Fibroblast of villous mesenchyme (primary cell): ENCODE measurements at regions not wholly inside any gene's neighbourhood (a gene's known extent, or its start where the extent isn't known, plus 50 kb on each side); places are given as distances from the start of the nearest gene placed in this dataset.
"Not testable (repeated sequence)": the region's sequence is repeated elsewhere in the genome, so short reads cannot be mapped to it uniquely, and the experiment has no call there.

Experiments used
- DNase-seq: peaks from one replicate; pipeline ENCODE4 v3.0.0-alpha.2; 2010; ENCODE audit warnings: low read depth
- H3K4me3 ChIP-seq: 2 replicates; pipeline ENCODE4 v1.5.1; 2011; ENCODE audit warnings: low read depth, mild to moderate bottlenecking, low read length
- TF ChIP-seq, protein P1 (sequence below): IDR thresholded peaks from 2 replicates; pipeline ENCODE4 v1.5.1; 2012; ENCODE audit warnings: low read depth, mild to moderate bottlenecking, low read length; ENCODE audit not compliant: insufficient read depth

DNA sequence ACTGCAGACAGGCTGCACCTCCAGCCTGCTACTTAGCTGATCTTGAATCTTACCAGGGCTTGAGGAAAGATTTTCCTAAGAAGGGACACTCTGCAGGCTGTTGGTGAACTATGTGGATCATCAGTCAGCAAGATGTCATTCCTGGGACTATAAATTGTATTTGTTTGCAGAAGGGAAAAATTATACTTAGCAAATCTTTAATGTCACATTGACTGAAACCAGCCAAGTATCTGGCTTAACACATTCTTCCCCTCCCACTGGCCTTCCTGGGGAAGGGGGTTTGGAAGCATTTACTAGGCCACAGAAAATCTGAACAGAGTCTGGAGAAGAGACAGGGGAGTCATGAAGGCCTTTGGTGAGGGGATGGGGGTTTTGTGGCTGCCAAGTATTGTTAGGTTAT, 156.7 kb upstream of the EOLA2 start:
- peak; percentile 28 for DNase-seq
- TF ChIP-seq, protein P1, sequence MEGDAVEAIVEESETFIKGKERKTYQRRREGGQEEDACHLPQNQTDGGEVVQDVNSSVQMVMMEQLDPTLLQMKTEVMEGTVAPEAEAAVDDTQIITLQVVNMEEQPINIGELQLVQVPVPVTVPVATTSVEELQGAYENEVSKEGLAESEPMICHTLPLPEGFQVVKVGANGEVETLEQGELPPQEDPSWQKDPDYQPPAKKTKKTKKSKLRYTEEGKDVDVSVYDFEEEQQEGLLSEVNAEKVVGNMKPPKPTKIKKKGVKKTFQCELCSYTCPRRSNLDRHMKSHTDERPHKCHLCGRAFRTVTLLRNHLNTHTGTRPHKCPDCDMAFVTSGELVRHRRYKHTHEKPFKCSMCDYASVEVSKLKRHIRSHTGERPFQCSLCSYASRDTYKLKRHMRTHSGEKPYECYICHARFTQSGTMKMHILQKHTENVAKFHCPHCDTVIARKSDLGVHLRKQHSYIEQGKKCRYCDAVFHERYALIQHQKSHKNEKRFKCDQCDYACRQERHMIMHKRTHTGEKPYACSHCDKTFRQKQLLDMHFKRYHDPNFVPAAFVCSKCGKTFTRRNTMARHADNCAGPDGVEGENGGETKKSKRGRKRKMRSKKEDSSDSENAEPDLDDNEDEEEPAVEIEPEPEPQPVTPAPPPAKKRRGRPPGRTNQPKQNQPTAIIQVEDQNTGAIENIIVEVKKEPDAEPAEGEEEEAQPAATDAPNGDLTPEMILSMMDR, result no peak

DNA sequence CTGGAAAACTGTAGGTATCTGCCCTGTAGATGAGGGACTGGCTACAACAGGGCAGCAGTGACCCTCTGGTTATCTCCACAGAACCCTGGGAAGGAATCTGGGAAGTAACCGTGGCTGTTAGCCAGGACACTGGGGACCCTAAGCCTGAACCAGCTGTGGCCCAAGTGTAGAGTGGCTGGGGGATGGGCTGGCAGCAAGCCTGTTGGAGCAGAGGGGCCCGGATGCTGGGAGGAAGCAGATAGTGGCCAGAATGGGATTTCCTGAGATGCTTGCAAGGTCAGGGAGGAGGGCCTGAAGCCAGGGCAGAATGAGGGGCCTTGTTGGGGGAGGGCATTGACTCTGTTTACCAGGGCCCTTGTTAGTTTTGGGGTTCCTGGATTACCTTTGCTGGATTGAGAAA, 161.0 kb upstream of the EOLA2 start:
- DNase-seq, result no peak
- TF ChIP-seq, protein P1, result no peak
- H3K4me3 ChIP-seq, result no peak overlapping the region

More for the DNA sequence above, 156.7 kb upstream of the EOLA2 start:
- no peak overlapping the region for H3K4me3 ChIP-seq

DNA sequence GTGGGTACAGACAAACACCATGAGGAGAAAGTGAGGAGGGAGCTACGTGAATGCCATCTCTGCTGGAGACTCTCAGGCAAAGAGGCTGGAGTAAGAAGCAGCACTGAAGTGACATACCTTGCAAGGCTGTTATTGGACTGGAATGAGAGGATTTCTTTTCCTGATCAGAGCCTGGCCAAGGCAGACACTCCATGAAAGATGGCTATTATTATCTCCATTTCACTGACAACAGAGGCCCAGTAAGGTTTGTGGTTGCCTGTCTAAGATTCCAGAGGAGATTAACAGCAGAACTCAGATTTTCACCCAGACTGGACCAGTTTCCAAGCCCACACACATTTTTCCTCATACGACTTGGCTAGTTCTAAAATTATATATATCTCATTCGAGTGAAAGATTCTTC, 162.0 kb upstream of the EOLA2 start:
- TF ChIP-seq, protein P1, result no peak
- no peak for DNase-seq
- no peak overlapping the region for H3K4me3 ChIP-seq

DNA sequence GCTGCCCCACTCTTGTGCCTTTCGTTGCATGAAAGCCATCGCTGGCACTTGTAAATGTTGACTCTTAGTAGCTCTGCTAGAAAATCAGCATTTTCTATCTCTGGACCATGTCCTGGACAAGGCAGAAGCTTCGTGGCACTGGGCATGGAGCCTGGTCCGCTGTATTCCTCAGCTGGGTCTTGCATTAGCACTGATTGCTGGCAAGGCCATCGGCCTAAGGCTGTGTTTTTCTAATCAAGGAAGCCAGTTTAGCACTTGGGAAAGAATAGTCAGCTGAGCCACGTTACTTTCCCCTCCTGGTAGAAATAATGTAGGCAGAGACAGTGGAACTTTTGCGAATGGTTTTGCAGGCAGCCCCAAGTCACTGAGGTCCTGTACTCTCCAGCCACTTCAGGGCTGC, 180.2 kb upstream of the EOLA2 start:
- DNase-seq, result no peak
- TF ChIP-seq, protein P1, result no peak
- H3K4me3 ChIP-seq, result no peak overlapping the region

DNA sequence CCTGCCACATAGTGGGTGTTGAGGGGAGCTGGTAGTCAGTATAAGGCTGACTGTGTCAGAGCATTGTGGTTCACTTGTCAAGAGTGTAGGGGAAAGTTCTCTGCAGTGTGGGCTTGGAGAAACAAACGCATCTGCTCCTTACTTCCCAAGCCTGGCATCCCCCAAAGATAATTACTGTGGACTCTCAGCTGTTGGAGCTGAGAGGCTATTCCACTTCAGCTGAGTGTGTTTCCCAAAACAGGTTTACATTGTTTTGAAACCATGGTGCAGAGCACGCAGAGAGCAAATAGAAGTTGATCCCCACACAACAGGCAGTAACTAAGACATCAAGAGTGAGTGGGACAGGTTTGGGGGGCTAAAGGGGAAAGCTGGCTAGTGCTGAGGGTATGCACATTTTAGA, 181.0 kb upstream of the EOLA2 start:
- DNase-seq, result no peak
- no peak overlapping the region for H3K4me3 ChIP-seq
- TF ChIP-seq, protein P1, result no peak

DNA sequence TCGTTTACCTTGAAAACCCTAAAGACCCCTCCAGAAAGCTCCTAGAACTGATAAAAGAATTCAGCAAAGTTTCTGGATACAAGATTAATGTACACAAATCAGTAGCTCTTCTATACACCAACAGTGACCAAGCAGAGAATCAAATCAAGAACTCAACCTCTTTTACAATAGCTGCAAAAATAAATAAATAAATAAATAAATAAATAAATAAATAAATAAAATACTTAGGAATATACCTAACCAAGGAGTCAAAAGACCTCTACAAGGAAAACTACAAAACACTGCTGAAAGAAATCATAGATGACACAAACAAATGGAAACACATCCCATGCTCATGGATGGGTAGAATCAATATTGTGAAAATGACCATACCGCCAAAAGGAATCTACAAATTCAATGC, 186.8 kb upstream of the EOLA2 start:
- not testable (repeated sequence) for DNase-seq, H3K4me3 ChIP-seq

DNA sequence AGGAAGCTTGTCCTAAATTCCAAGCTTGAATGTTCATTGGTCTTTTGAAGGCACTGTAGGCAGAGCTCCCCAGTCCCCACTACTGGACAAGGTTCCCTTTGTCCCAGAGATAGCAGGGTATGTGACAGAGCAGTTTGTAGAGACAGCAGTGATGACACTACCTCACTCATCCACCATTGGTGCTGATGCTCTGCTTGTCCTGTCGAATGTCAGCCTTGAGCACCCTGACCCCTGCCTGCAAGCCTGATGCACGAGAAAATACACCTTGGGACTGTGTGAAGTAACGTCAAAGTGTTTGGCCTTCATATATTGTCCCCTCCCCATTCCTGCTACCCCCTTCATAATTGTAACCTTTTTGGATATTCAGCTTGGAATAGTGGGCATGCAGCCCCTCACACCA, 188.9 kb upstream of the EOLA2 start:
- no peak for DNase-seq
- no peak overlapping the region for H3K4me3 ChIP-seq
- TF ChIP-seq, protein P1, result no peak
